Ovary (tissue), 3 donors: ENCODE measurements at regions not wholly inside any gene's neighbourhood (a gene's known extent, or its start where the extent isn't known, plus 50 kb on each side); places are given as distances from the start of the nearest gene placed in this dataset.

ENCODE experiments used
- CTCF ChIP-seq, 3 donors: fragments of 450-650 bp in 2 of 3; fragments of 200-600 bp in 1 of 3; IDR thresholded peaks; one replicate each; pipeline versions ENCODE4 v1.5.1 to v1.8.0; 2016 to 2022; ENCODE audit warnings: antibody characterized with exemption in 3 of 3, mild to moderate bottlenecking in 1 of 3
- EP300 ChIP-seq: sonication (generic); formaldehyde crosslinking; IDR thresholded peaks from one replicate; pipeline ENCODE4 v1.6.1; 2017; ENCODE audit warnings: antibody characterized with exemption
- POLR2A ChIP-seq: fragments of 450-650 bp; IDR thresholded peaks from one replicate; pipeline ENCODE4 v1.6.1; 2017; ENCODE audit warnings: antibody characterized with exemption, mild to moderate bottlenecking, moderate library complexity
- donor health status: DM: no; HTN: no; CAD: no.

GRCh38 chr17:79559111-79559887 lies 51.6 kb downstream of the RBFOX3 start:
- no peak for TF ChIP-seq CTCF (IDR thresholded peaks at IDR 0.05)
- no peak for TF ChIP-seq POLR2A
- TF ChIP-seq EP300, result no peak
